GM19238 (cell line): ENCODE measurements at regions not wholly inside any gene's neighbourhood (a gene's known extent, or its start where the extent isn't known, plus 50 kb on each side); places are given as distances from the start of the nearest gene placed in this dataset.
"Not testable (repeated sequence)": the region's sequence is repeated elsewhere in the genome, so short reads cannot be mapped to it uniquely, and the experiment has no call there.

ENCODE experiments used
- DNase-seq: peaks from one replicate; pipeline ENCODE4 v3.0.0; 2011; ENCODE audit warnings: low spot score; ENCODE audit not compliant: insufficient read length

GRCh38 chr14:105885561-105886320, 359.4 kb downstream of the TMEM121 start:
- DNase-seq, result no peak

- not testable (repeated sequence) for DNase-seq
Measured at GRCh38 chr14:105886791-105887191, 360.4 kb downstream of the TMEM121 start.

- DNase-seq, result no peak
Measured at GRCh38 chr14:105887692-105888091, 361.3 kb downstream of the TMEM121 start.

- DNase-seq, result no peak
Measured at GRCh38 chr14:105888151-105888550, 361.8 kb downstream of the TMEM121 start.

GRCh38 chr14:105888784-105889665, 362.6 kb downstream of the TMEM121 start:
- no peak for DNase-seq

- no peak for DNase-seq
Measured at GRCh38 chr14:105889666-105890473, 363.5 kb downstream of the TMEM121 start.

GRCh38 chr14:105890474-105891220, 364.3 kb downstream of the TMEM121 start:
- DNase-seq, result no peak

- no peak for DNase-seq
Measured at GRCh38 chr14:105891221-105891602, 364.8 kb downstream of the TMEM121 start.

- DNase-seq, result no peak
Measured at GRCh38 chr14:105891631-105892452, 365.5 kb downstream of the TMEM121 start.

- not testable (repeated sequence) for DNase-seq
Measured at GRCh38 chr14:105892453-105893441, 366.4 kb downstream of the TMEM121 start.

GRCh38 chr14:105893686-105894085, 367.3 kb downstream of the TMEM121 start:
- DNase-seq, result not testable (repeated sequence)

- DNase-seq, result no peak
Measured at GRCh38 chr14:105894125-105894977, 368.0 kb downstream of the TMEM121 start.

GRCh38 chr14:105894978-105895881, 368.8 kb downstream of the TMEM121 start:
- no peak for DNase-seq

GRCh38 chr14:105896206-105896605, 369.8 kb downstream of the TMEM121 start:
- not testable (repeated sequence) for DNase-seq

- DNase-seq, result not testable (repeated sequence)
Measured at GRCh38 chr14:105896961-105897724, 370.8 kb downstream of the TMEM121 start.

- no peak for DNase-seq
Measured at GRCh38 chr14:105897725-105898113, 371.3 kb downstream of the TMEM121 start.
